GM23338 (cell line): ENCODE measurements at regions not wholly inside any gene's neighbourhood (a gene's known extent, or its start where the extent isn't known, plus 50 kb on each side); places are given as distances from the start of the nearest gene placed in this dataset.

ENCODE experiments used
- ATAC-seq: fragments of 200-7000 bp; cut with Tn5 transposase; 3 replicates; pipeline ENCODE4 v1.9.1; 2020
- DNase-seq: peaks from one replicate; pipeline ENCODE4 v3.0.0-alpha.2; 2015; ENCODE audit warnings: low spot score
- H2AFZ ChIP-seq: fragments of 200-600 bp; sonication (generic); 2 replicates; pipeline ENCODE4 v1.8.0; 2016; ENCODE audit warnings: antibody characterized with exemption, mild to moderate bottlenecking, moderate library complexity
- H3F3A ChIP-seq: fragments of 200-600 bp; sonication (generic); replicated peaks from 2 replicates; pipeline ENCODE4 v1.8.0; 2017; ENCODE audit warnings: antibody characterized with exemption, mixed run types, low read depth
- H3K27ac ChIP-seq: fragments of 200-600 bp; sonication (generic); 2 replicates; pipeline ENCODE4 v1.6.1; 2016; ENCODE audit warnings: low read depth
- H3K27me3 ChIP-seq: fragments of 200-600 bp; sonication (generic); 2 replicates; pipeline ENCODE4 v1.8.0; 2016; ENCODE audit warnings: mild to moderate bottlenecking, mixed run types, moderate library complexity; ENCODE audit not compliant: insufficient read depth
- H3K36me3 ChIP-seq: fragments of 200-600 bp; sonication (generic); 2 replicates; pipeline ENCODE4 v1.8.0; 2016; ENCODE audit warnings: mild to moderate bottlenecking; ENCODE audit not compliant: insufficient read depth
- H3K4me1 ChIP-seq: fragments of 200-600 bp; sonication (generic); 2 replicates; pipeline ENCODE4 v1.8.0; 2016; ENCODE audit warnings: mild to moderate bottlenecking, moderate library complexity; ENCODE audit not compliant: insufficient read depth
- H3K4me2 ChIP-seq: fragments of 200-600 bp; sonication (generic); 2 replicates; pipeline ENCODE4 v1.7.1; 2017; ENCODE audit warnings: mixed run types
- H3K4me3 ChIP-seq: fragments of 200-600 bp; sonication (generic); 2 replicates; pipeline ENCODE4 v1.6.1; 2016; ENCODE audit warnings: mixed run types
- H3K79me2 ChIP-seq: fragments of 200-600 bp; sonication (generic); replicated peaks from 2 replicates; pipeline ENCODE4 v1.8.0; 2017; ENCODE audit warnings: mild to moderate bottlenecking; ENCODE audit not compliant: insufficient read depth
- H3K9me2 ChIP-seq: fragments of 200-600 bp; sonication (generic); 2 replicates; pipeline ENCODE4 v1.8.0; 2017; ENCODE audit not compliant: insufficient read depth
- H4K20me1 ChIP-seq: fragments of 200-600 bp; sonication (generic); replicated peaks from 2 replicates; pipeline ENCODE4 v1.8.0; 2017; ENCODE audit warnings: mild to moderate bottlenecking; ENCODE audit not compliant: insufficient read depth
- H3K27ac Mint-ChIP-seq: 2 replicates; pipeline ENCODE4 v1.8.0; 2020; ENCODE audit warnings: inconsistent platforms, mild to moderate bottlenecking, moderate library complexity, mixed read lengths
- H3K27me3 Mint-ChIP-seq: 3 replicates; pipeline ENCODE4 v1.8.0; 2022; ENCODE audit warnings: low read depth, mild to moderate bottlenecking, moderate library complexity, mixed read lengths, inconsistent platforms; ENCODE audit not compliant: insufficient read depth, poor library complexity
- H3K36me3 Mint-ChIP-seq: 3 replicates; pipeline ENCODE4 v1.8.0; 2021; ENCODE audit warnings: low read depth, mild to moderate bottlenecking, inconsistent platforms, moderate library complexity, mixed read lengths
- H3K4me1 Mint-ChIP-seq: 3 replicates; pipeline ENCODE4 v1.8.0; 2020; ENCODE audit warnings: mild to moderate bottlenecking, inconsistent platforms, mixed read lengths
- H3K4me3 Mint-ChIP-seq: 3 replicates; pipeline ENCODE4 v1.8.0; 2021; ENCODE audit warnings: moderate library complexity, mild to moderate bottlenecking, inconsistent platforms, mixed read lengths
- H3K9me3 Mint-ChIP-seq: 3 replicates; pipeline ENCODE4 v1.8.0; 2020; ENCODE audit warnings: moderate library complexity, mild to moderate bottlenecking, inconsistent platforms, mixed read lengths
- CREB1 ChIP-seq: fragments of 250-450 bp; sonication (Bioruptor Pico); IDR thresholded peaks from 2 replicates; pipeline ENCODE4 v1.5.0; 2020; ENCODE audit warnings: low read depth, mild to moderate bottlenecking, moderate library complexity
- CTCF ChIP-seq, 2 experiments: fragments of 200-600 bp in 1 of 2; sonication (generic) in 1 of 2; conservative IDR thresholded peaks; 2 replicates each; pipeline versions ENCODE4 v1.5.1 to v1.6.1; 2016 to 2017; ENCODE audit warnings: antibody characterized with exemption in 2 of 2, low read depth in 2 of 2, mild to moderate bottlenecking in 2 of 2, moderate library complexity in 1 of 2
- EZH2 ChIP-seq: fragments of 200-600 bp; sonication (generic); IDR thresholded peaks from one replicate; pipeline ENCODE4 v1.8.0; 2017; ENCODE audit warnings: antibody characterized with exemption, mild to moderate bottlenecking, low read depth; ENCODE audit not compliant: unreplicated experiment
- EZH2phosphoT487 ChIP-seq: fragments of 200-600 bp; sonication (generic); IDR thresholded peaks from one replicate; pipeline ENCODE4 v1.8.1; 2018; ENCODE audit warnings: antibody characterized with exemption; ENCODE audit not compliant: unreplicated experiment
- NANOG ChIP-seq: IDR thresholded peaks from 2 replicates; pipeline ENCODE4 v1.6.1; 2016; ENCODE audit warnings: antibody characterized with exemption, borderline replicate concordance
- POLR2AphosphoS5 ChIP-seq: IDR thresholded peaks from 2 replicates; pipeline ENCODE4 v1.6.1; 2016; ENCODE audit warnings: antibody characterized with exemption, low read depth
- STAT1 ChIP-seq: IDR thresholded peaks from one replicate; pipeline ENCODE4 v1.6.1; 2016; ENCODE audit warnings: antibody characterized with exemption; ENCODE audit not compliant: unreplicated experiment
- ZNF331 ChIP-seq: fragments of 250-450 bp; sonication (Bioruptor Pico); IDR thresholded peaks from 2 replicates; pipeline ENCODE4 v1.5.0; 2020; ENCODE audit warnings: low read depth, mild to moderate bottlenecking, moderate library complexity
- TF ChIP-seq, protein P1 (sequence below): IDR thresholded peaks from 2 replicates; pipeline ENCODE4 v1.6.1; 2016; ENCODE audit warnings: antibody characterized with exemption
- TF ChIP-seq, protein P2 (sequence below): fragments of 250-450 bp; sonication (Bioruptor Pico); IDR thresholded peaks from 2 replicates; pipeline ENCODE4 v1.5.0; 2020; ENCODE audit warnings: mild to moderate bottlenecking, moderate library complexity

GRCh38 chr7:54076616-54077015 lies 465.6 kb upstream of the VSTM2A start:
- Mint-ChIP-seq H3K36me3 (no peaks in the 10 kb centered on the region; the same call in 1 of the 3 replicates), H3K27me3 (peaks cover 2% of the 10 kb centered on the region), H3K9me3 (no peaks in the 10 kb centered on the region; the same call in 2 of the 3 replicates), H3K4me1 (no peaks in the 10 kb centered on the region), H3K4me3 (no peak overlapping the region), H3K27ac (no peak overlapping the region)
- Histone ChIP-seq H3K27ac (no peak overlapping the region), H3K36me3 (no peaks in the 10 kb centered on the region), H3F3A (no peaks in the 10 kb centered on the region), H3K27me3 (no peaks in the 10 kb centered on the region), H4K20me1 (no peaks in the 10 kb centered on the region), H3K79me2 (no peaks in the 10 kb centered on the region), H3K9me2 (peaks cover 6% of the 10 kb centered on the region; the same call in 1 of the 2 replicates), H2AFZ (no peak overlapping the region; the same call in 1 of the 2 replicates), H3K4me3 (no peak overlapping the region), H3K4me1 (no peaks in the 10 kb centered on the region), H3K4me2 (no peak overlapping the region)
- DNase-seq = no peak
- TF ChIP-seq ZNF331 (CRISPR knock-in tag) (no peak), EZH2 (no peak), CTCF (conservative IDR thresholded peaks at IDR 0.05; ENCODE audit: low read depth in 2 of 2) (no peak), CREB1 (CRISPR knock-in tag) (no peak), EZH2phosphoT487 (no peak), POLR2AphosphoS5 (no peak), STAT1 (no peak), NANOG (no peak)
- TF ChIP-seq, protein P1, sequence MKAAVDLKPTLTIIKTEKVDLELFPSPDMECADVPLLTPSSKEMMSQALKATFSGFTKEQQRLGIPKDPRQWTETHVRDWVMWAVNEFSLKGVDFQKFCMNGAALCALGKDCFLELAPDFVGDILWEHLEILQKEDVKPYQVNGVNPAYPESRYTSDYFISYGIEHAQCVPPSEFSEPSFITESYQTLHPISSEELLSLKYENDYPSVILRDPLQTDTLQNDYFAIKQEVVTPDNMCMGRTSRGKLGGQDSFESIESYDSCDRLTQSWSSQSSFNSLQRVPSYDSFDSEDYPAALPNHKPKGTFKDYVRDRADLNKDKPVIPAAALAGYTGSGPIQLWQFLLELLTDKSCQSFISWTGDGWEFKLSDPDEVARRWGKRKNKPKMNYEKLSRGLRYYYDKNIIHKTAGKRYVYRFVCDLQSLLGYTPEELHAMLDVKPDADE = no peak
- TF ChIP-seq, protein P2, sequence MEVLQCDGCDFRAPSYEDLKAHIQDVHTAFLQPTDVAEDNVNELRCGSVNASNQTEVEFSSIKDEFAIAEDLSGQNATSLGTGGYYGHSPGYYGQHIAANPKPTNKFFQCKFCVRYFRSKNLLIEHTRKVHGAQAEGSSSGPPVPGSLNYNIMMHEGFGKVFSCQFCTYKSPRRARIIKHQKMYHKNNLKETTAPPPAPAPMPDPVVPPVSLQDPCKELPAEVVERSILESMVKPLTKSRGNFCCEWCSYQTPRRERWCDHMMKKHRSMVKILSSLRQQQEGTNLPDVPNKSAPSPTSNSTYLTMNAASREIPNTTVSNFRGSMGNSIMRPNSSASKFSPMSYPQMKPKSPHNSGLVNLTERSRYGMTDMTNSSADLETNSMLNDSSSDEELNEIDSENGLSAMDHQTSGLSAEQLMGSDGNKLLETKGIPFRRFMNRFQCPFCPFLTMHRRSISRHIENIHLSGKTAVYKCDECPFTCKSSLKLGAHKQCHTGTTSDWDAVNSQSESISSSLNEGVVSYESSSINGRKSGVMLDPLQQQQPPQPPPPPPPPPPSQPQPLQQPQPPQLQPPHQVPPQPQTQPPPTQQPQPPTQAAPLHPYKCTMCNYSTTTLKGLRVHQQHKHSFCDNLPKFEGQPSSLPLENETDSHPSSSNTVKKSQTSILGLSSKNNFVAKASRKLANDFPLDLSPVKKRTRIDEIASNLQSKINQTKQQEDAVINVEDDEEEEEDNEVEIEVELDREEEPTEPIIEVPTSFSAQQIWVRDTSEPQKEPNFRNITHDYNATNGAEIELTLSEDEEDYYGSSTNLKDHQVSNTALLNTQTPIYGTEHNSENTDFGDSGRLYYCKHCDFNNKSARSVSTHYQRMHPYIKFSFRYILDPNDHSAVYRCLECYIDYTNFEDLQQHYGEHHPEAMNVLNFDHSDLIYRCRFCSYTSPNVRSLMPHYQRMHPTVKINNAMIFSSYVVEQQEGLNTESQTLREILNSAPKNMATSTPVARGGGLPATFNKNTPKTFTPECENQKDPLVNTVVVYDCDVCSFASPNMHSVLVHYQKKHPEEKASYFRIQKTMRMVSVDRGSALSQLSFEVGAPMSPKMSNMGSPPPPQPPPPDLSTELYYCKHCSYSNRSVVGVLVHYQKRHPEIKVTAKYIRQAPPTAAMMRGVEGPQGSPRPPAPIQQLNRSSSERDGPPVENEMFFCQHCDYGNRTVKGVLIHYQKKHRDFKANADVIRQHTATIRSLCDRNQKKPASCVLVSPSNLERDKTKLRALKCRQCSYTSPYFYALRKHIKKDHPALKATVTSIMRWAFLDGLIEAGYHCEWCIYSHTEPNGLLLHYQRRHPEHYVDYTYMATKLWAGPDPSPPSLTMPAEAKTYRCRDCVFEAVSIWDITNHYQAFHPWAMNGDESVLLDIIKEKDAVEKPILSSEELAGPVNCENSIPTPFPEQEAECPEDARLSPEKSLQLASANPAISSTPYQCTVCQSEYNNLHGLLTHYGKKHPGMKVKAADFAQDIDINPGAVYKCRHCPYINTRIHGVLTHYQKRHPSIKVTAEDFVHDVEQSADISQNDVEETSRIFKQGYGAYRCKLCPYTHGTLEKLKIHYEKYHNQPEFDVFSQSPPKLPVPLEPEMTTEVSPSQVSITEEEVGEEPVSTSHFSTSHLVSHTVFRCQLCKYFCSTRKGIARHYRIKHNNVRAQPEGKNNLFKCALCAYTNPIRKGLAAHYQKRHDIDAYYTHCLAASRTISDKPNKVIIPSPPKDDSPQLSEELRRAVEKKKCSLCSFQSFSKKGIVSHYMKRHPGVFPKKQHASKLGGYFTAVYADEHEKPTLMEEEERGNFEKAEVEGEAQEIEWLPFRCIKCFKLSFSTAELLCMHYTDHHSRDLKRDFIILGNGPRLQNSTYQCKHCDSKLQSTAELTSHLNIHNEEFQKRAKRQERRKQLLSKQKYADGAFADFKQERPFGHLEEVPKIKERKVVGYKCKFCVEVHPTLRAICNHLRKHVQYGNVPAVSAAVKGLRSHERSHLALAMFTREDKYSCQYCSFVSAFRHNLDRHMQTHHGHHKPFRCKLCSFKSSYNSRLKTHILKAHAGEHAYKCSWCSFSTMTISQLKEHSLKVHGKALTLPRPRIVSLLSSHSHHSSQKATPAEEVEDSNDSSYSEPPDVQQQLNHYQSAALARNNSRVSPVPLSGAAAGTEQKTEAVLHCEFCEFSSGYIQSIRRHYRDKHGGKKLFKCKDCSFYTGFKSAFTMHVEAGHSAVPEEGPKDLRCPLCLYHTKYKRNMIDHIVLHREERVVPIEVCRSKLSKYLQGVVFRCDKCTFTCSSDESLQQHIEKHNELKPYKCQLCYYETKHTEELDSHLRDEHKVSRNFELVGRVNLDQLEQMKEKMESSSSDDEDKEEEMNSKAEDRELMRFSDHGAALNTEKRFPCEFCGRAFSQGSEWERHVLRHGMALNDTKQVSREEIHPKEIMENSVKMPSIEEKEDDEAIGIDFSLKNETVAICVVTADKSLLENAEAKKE = no peak
- no peak for ATAC-seq
